ENCODE measurements at regions not wholly inside any gene's neighbourhood (a gene's known extent, or its start where the extent isn't known, plus 50 kb on each side); places are given as distances from the start of the nearest gene placed in this dataset.

GRCh38 chr13:34004676-34005075, 186.7 kb downstream of the RFC3 start:
- DNase-seq = peak; percentile 38

- DNase-seq = no peak
These were observed 188.1 kb downstream of the RFC3 start for GRCh38 chr13:34006011-34006410.

DNA sequence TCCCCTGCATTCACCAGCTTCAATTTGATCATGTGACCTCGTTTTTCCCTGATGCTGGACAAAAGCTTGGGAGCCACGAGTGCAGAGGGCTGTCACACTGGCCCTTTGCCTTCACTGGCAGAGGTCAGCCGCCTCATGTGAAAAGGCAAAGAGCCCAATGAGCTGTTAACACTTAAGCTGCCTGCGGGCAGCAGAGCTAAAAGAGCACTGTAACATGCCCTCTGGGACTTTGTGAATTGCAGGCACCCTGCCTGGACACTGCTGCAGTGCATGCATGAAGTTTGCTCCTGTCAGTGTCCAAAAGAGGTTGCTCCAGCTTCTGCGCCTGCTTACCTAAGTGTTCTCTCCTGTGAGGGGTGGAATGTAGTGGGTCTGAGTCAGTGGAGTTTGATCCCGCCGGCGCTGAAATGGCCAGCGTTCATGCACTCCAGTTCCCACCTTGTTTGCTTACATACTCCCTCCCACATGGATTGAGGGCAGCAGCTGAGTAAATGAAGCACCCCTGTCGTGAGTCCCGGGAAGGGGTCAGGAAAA, 193.7 kb downstream of the RFC3 start:
- no peak for DNase-seq

DNA sequence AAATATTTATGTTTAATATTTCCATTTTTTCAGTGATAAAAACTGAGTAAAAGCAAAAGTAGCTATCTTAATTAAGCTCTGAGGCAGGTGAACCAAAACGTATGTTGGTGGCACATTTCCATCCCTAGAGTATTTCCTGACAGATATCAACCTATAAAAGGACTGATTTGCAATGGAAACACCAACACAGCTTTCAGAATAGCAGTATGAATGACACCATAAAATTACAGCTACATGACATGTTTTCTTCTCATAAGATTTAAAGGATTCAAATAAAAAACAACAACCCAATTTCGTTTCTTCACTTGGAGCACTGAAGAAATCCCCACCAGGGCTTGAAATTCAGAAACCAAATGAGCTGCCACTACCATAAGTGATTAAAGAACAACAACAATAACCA, 194.4 kb downstream of the RFC3 start:
- DNase-seq = no peak

DNA sequence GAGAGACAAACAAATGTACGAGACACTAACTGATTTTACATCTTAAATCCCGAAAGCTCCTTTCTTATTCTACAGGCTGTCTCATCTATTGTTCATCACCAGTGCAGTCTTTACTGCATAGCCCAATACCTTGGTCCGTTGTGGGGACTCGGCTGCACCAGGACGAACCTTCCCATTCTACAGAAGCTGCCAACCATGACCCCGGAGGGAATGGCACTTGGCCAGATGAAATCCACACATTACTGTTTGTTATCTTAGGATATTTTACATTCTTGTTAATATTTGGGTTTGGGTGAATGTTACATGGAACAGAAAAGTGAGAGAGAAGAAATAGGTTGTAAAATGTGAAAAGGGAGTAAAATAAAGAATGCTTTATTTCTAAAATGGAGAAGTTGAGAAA, 195.1 kb downstream of the RFC3 start:
- DNase-seq = no peak

- no peak for DNase-seq
These were observed 199.3 kb downstream of the RFC3 start for GRCh38 chr13:34017231-34017630.

- DNase-seq = no peak
These were observed 201.9 kb downstream of the RFC3 start for GRCh38 chr13:34019870-34020269.

- no peak for DNase-seq
These were observed 202.4 kb downstream of the RFC3 start for GRCh38 chr13:34020388-34020787.

- no peak for DNase-seq
These were observed 203.7 kb downstream of the RFC3 start for GRCh38 chr13:34021619-34022018.

DNA sequence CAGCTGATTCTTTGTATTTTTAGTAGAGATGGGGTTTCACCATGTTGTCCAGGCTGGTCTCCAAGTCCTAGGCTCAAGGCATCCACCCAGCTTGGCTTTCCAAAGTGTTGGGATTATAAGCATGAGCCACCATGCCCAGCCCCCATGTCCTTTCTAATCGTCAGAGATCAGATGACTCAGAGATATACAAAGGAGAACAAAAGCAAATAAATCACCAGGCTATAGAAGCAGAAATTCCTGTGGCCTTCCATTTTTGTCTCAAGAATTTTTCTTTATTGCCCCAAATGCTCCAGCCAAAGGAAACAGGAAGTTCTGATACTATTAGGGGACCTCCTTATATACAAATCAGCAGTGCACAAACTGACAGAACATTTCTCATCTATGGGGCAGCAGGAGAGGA, 207.8 kb downstream of the RFC3 start:
- no peak for DNase-seq

DNA sequence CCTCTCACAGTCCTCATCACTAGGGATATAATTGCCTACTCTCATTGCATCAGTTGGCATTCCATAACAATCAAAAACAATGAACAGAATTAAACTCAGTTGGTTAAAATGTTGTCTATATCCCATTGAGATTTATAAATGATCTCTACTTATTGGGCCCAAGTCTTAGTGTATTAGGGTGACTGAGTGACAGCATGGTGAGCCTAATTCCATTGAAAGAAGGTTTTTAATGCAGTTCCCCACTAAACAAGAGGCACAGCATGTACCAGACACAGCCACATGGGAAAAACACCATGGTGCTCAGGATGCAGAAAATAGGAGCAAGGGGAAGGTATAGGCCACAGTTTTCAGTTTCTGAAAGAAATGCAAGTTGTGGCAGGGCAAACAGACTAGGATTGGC, 208.4 kb downstream of the RFC3 start:
- DNase-seq = no peak

DNA sequence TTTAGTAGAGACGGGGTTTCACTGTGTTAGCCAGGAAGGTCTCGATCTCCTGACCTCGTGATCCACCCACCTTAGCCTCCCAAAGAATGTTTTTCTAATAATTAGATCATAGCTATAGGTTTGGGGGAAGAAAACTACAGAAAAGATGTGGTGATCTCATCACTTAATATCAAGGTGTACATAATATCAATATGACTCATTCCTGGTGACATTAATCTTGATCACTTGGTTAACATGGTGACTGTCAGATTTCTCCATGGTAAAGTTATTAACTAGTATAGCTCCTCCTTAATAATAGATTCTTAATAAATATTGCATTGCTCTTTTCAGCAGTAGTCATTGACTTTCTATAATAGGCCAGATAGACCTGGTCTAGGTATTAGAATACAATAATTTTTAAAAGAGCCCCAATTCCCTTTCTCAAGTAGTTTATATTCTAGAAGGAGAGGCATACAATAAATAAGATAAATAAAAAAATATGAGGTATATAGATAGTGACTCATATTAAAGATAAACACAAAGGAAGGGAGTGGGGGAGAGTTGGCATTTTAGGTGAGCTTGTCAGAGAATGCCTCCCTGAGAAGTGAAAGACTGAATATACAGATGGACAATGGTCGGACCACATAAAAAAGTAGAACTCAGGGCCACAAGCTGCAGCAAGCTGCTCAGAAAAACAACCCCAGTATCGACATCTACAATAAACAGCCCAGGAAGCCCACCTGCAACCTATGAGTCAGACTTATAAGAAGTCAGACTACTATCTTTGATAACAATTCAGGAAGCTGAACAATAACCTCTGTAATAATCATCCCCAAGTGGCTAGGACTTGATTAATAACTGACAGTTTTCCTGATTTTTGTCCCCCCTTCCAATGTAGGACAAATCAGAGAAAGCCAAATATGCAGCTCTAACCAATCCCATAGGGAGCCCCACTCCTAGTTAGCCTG, 210.8 kb downstream of the RFC3 start:
- DNase-seq = no peak

DNA sequence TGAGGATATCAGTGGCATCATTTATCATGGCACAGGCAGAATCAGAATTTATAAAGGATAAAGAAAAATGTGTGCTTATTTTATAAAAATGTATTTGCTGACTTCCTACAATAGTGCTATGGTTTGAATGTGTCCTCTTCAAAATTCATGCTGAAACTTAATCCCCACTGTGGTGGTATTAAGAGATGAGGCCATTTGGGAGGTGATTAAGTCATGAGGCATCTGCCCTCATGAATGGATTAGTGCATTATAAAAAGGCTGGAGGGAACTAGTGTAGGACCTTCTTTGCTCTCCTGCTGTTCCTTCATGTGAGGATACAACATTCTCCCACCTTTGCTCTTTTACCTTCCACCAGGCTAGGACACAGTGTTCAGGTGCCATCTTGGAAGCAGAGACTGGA, 212.8 kb downstream of the RFC3 start:
- DNase-seq = no peak

GRCh38 chr13:34031610-34032009, 213.7 kb downstream of the RFC3 start:
- no peak for DNase-seq

DNA sequence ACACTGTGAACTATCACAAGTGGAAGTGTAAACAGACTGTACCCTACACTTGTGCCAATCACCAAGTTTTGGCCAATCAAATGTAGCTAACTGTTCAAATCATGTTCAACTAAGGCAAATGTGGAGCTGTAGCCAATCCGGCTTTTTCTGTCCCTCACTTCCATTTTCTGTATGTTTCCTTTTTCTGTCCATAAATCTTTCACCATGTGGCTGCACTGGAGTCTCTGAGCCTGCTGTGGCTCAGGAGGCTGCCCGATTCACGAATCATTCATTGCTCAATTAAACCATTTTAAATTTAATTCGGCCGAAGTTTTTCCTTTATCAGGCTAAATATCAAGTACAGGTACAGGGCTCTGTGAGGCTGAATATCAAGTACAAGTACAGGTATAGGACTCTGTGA, 216.5 kb downstream of the RFC3 start:
- DNase-seq = no peak

DNA sequence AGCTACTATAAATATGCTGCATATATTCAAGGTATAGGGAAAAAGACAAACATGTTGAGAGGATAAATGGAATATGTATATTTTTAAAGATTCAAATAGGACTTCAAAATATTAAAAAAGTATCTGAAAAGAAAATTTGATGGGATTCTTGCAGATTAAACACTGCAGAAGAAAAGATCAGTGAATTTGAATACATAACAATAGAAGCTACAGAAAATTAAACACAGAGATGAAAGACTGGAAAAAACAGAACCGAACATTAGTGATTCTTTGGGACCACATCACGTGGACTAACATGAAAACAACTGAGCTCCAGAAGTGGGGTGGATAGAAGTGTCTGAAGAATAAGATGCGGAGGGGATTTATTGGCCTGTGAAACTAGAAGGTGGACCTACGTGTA, 217.2 kb downstream of the RFC3 start:
- DNase-seq = no peak

- no peak for DNase-seq
These were observed 217.9 kb downstream of the RFC3 start for GRCh38 chr13:34035676-34036325.

DNA sequence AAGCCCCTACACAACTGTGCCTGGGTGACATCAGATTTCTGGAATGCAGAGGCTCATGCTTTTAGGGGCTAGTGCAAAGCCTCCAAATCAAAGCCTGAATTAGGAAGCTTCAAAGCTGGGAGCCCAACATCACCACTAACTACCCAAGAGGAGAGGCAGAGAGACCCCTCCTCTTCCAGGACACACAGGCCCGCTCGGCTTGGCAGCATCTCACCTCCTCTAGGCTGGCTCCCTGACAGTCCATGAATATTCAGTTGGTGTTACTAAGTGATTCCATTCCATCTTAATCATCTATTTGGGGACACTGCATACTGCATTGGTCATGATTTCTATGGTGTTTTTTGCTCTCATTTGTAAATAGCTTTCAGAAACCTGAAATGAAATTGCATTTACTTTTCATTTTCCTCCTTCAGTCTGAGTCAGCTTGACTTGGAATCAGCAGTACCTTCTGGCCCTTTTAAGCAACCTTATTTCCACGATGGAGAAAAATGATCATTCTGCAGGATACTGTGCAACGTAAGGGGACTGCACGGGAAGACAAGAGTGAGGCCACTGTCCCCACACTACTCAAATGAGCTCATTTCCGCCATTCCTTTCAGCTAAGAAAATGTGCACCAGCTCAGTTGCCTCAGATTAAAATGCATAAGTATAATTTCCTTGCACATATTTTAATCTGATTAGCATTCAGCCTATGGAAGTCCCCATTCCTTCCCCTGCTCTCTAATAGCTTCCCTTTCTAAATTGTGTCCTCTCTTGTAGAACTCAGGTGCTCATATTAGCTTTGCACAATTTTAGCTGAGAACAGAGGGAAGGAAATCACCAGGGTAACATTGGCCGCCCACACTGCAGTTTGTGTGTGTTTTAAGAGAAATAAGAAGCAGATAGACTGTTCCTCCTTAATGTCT, 219.9 kb downstream of the RFC3 start:
- DNase-seq = no peak

GRCh38 chr13:34038541-34039068, 220.7 kb downstream of the RFC3 start:
- DNase-seq = no peak

DNA sequence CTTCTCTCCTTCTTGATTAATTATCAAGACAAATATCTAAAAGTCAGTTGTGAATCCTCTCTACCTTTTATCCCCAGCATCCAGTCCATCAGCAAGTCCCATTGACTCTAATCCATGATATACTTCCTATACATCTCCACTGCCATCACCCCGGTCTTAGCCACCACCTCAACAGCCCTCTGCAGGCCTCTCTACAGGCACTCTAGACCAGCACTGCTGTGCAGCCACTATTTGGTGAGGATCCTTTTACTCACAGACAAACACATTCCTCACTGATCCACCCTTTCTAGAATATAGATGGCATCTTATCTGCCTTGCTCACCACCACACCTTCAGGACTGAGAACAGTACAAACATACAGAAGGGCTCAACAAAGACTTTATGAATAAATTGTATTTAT, 221.7 kb downstream of the RFC3 start:
- DNase-seq = no peak

- DNase-seq = no peak
These were observed 222.9 kb downstream of the RFC3 start for GRCh38 chr13:34040863-34041262.

DNA sequence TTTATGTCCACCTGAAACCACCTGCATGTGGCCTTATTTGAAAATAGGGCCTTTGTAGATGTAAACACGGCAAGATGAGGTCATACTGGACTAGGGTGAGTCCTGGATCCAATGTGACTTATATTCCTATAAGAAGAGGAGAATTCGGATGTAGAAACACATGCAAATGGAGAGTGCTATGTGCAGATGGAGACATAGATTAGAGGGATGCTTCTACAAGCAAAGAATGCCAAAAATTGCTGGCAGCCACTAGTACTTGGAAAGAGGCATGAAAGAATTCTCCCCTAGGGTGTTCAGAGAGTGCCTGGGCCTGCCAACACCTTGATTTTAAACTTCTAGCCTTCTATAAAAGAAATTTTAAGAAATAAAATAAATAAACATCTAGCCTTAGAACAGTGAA, 226.1 kb downstream of the RFC3 start:
- peak; percentile 25 for DNase-seq

DNA sequence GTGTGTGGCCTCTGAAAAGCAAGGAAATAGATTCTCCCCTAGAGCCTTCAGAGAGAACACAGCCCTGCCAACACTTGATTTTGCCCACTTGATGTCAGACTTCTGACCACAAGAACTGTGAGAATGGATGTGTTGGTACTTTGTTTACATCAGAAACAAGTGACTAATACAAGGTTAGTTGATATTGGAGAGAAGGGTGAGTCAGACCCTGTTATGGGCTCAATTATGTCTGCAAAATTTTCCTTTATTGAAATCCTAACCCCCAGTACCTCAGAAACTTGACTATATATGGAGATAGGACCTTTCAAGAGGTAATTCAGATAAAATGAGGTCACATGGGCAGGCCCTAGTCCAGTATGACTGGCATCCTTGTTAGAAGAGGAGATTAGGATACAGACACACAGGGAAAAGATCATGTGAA, 226.7 kb downstream of the RFC3 start:
- DNase-seq = no peak
